ENCODE measurements at regions not wholly inside any gene's neighbourhood (a gene's known extent, or its start where the extent isn't known, plus 50 kb on each side); places are given as distances from the start of the nearest gene placed in this dataset.

DNA sequence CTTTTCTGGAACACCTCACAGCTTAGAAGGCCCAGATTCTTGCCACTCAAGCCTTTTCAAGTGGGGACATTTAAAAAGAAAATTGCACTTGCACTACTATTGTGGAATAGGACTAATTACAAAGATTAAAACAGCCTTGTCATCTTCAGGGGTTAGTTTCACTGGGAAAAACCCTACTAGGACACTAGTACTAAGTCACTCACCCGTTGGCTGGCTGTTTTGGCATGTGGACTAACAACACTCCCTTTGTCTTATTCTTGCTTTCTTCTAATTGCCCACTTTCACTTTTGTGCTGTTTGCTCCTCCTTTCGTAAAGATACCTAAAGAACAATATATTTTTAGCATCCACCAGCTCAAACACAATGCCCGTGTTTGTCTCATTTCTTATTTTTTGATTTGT, 200.9 kb upstream of the MID1 start:
- DNase-seq = no peak

DNA sequence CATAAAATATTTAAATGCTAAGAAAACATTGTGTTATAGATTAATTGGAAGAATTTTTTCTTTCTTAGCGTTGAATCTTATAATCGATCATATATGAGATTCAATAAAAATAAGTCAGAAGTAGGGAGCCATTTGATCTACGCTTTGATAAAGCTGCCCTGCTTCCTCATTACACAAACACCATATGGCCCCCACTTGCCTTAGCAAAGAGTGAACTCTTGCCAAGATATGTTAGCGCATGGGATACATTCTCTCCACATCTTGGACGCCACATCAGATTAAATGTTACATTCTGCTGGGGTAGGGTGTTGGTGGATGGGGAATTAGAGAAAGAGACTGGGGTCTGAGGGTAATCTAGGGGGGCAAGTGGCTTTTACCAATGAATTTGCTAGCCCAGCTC, 207.7 kb upstream of the MID1 start:
- peak; percentile 72 for DNase-seq

DNA sequence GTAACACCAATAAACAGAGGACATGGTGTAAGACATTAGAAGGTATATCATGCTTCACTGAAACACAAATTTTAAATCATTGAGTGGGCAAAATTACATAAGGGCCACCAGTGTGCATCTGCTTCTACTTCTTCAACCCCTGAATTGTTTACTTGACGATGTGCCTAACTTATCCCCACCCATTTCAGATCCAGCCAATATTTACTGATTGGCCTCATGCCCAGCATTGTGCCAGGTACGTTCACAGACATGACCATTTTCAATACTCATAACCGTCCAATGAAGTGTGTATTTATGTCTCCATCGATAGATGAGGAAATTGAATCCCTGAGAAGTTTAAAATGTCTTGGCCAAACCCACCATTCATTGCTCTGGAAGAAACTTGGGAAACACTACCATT, 208.3 kb upstream of the MID1 start:
- DNase-seq = peak; percentile 57

DNA sequence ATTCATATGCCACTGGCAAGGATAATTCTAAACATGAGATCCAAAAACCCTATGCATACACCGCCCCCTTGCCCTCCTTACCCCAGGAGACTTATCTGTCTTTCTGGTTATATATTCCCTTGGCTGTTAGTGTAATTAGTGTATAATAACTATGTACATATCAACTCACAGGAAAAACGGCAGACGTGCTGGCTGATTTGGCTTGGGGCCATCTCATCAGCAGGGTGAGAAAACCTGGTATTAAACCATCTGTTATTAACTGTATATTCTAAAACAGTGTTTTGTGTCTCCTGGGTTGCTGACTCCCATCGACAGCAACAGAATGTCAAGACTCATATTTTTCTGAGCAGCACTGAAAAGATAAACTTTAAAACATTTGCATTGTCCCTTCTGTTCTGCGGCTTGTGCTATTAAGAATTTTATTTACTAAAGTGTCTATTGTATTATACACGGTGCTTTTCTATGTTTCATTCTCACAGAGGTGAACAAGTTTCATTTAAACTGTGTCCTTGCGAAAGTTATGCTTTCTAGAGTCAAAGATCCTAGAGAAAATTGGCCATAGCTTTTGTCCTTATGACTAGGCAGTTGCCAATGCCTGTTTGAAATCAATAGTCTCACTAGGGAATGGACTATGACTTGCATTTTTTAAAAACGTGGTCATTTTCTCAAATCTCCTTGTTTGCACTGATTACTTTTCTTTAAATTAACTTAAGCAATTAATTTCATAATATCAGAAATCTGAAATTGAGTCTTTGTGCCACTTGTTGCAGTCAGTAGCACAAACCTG, 211.5 kb upstream of the MID1 start:
- DNase-seq = peak; percentile 92

DNA sequence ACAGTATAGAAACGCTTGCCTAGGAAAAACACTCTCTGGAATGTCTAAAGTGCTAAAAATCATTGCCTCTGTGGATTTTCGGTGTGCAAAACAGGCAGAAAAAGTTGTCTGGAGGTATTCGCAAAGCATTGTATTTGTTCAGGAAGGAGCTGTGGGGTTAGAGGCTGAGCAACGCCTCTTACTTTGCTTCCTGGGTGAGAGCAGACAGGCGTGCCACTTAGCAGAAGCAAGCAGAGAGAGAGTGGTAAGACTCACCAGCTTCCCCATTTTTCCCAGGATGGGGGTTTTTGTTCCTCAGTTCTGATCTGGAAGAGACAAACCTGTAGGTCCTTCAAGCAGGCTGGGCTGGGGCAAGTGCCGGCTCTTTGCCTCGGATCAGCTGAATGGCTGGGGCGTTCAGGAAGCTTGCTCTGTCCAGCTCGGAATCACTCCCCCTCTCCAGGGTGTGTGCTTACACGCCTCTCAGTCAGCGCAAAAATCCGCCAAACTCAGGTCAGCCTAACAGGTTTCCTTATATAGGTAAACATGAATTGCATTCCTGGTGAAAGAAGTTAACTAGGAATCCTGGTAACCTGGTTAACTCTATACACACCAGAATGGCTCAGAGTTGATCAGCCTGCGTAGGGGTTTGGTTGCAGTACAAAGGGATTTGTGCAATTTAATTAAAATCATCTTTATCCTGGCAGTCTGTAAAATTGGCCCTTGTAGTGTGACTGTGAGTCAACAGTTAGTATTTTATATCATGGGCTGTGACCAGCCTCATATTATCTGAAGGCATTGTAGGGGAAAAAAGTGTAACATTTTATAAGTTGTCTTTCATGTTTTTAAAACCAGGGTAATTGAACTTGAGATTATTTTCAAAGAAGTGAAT, 213.1 kb upstream of the MID1 start:
- no peak for DNase-seq

DNA sequence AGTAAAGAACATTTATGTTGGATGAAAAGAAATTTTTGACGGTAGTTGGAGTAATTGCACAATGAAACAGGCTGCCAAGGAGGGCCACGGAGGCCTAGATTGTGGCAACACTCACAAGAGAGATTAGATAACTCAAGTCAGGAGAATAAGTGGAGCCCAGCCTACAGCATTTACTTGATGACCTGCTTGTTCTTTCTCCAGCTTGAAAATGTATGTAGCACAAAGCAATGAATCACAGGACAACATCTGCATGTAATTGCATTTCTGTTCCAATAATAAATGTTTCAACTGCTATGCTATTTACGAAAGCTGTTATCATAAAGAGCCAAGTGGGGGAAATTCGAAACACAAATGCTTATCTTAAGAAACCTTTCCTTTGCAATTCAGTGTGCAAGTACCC, 221.2 kb upstream of the MID1 start:
- DNase-seq = no peak

DNA sequence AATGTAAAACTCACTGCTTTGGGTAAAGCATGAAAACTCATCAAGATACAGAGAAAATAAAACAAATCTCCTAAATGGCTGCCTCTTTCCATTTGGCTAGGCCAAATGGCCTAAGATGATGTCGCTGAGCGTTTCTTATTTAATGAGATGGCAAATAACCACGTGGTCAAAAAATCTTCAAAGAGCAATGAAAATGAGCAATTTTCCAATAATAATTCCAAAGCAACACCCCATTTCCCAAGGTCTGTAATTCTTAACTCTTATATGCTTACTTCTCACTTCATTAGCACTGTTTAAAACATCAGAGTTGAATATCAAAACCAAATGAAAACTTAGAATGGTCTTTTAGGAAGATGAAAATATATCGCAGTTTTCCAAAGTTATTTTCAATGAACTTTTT, 222.3 kb upstream of the MID1 start:
- no peak for DNase-seq

DNA sequence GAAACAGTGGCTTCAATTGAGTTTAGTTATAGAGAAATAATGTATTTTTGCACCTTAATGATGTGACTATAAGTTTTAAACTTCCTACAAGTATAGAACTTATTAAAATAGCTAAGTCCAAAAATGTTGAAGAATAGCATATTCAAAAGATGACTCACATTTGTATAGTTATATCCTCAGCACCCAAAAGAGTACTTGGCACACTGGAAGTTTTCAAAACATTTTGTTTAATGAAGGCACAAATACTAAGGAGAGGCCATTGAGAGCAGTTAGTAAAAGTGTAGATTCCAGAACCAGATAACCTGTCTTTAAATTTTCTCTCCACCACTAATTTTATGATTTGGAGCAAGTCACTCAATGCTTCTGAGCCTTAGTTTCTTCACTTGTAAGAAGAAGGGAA, 226.9 kb upstream of the MID1 start:
- no peak for DNase-seq

DNA sequence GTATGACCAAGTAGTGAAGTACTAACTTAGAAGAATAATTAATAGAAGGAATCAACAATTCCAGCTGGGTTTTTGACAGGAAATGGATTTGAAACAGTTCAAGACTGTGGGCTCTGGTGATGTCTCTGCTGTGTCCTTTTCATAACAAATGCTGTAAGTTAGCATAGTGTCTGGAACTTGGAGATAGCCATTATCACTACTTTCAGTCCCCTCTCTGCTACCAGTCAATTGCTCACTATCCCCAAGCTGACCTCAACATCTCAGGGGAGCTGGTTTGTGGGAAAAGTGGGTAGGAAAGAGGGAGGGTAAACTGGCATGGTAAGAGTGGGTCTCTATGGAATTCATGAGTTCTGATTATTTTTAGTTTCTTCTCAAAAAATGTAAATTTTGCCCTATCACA, 231.4 kb upstream of the MID1 start:
- no peak for DNase-seq

DNA sequence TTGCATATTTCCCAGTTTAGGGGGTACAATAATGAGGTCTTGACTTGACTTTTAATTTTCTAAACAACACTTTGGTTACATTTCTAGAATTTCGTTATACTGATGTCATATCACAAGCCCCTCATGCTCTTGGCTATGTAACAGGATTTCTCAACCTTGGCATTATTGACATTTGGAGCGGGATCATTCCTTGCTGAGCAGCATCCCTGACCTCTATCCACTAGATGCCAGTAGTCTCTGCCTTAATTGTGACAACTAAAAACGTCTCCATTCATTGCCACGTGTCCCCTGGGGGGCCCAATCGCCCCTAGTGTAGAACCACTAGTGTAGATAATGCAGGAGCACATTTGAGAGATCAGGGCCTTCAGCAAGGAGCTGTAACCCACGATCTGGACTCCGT, 234.2 kb upstream of the MID1 start:
- DNase-seq = no peak

DNA sequence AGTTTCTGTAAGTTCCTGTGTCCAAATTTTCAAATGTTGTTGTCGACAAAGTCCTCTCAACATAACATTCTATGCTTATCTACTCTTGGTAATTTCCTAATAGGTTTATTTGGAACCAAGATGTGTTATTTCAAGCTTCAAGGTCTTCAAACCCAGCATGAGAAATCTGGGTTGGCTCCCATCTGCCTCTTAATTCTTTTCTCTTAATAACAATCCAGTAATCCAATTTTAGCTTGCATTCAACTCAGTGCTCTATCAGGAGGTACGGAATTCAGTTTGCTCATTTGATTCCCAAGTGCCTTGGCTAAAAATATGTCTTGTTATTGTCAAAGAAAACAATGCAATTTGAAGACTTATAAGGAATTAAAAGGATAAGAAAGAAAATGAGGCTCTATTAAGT, 235.5 kb upstream of the MID1 start:
- DNase-seq = peak; percentile 11

DNA sequence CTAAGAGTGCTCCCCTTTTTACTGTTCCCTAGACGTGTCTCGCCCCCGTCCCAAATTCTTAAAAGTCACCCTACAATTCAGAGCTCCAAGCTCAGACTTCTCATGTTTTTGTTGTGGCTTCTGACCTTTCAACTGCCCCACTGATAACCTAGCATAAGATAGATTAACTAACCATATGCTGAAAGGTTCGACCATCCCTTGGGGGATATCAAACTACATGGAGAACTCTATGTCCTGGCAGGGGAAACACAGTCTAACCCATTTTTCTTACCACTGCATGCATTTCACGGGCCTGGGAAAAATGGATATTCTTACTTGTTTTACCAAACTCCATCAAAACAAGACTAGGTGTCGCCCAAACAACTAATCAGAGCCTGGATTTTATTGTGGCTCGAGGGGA, 236.4 kb upstream of the MID1 start:
- DNase-seq = peak; percentile 78

DNA sequence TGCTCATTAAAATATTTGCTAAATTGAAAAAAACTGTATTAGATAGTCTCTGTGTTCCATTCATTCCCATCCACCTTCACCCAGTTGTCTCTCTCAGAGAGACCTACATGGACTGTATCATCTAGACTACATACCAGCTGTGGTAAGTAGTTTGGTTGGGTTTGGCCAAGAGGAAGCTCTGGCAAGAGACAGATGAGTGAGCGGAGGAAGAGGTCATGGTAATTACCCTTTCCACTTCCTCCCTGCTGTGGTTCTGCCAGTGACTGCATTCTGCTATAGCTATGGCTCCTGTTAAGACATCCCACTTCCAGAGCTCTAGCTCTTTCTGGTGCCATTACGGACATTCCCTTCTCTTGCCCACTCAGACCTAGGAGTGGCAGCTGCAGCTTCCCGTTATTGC, 239.0 kb upstream of the MID1 start:
- no peak for DNase-seq

DNA sequence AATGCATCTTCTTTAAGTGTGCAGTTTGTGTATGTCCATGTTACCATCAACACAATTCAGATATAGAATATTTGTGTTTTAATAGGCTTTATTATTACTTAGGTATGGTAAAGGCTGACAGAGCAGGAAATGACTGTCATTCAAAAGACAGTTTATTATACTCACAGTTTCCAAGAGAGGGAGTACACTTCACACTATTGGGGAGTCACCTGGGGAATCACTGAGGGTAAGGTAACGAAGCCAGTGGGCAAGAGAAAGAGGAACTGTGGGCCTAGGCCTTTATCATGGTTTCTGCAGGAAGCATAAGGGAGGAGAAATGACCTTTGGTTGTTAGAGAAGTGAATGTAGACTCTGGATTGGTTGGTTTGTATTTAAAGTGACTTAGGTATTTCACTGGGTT, 235.1 kb upstream of the HCCS start:
- DNase-seq = no peak

DNA sequence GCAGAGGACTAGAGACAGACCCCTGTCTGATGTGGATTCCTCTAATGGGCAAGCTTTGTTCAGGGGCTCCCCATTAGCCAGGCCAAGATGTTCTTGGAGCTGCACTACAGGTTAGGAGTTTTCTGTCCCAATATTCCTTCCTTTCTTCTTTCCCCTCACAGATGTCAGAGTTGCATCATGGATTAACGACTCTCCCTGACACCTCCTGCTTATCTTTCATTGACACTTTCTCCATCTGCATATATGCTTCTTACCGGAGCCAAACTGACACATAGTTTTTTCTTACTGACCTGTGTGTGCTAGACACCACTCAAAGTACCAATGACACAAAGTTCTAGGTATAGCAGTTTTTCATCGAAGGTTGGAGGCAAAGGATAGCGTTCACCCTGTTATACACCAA, 228.6 kb upstream of the HCCS start:
- DNase-seq = no peak

DNA sequence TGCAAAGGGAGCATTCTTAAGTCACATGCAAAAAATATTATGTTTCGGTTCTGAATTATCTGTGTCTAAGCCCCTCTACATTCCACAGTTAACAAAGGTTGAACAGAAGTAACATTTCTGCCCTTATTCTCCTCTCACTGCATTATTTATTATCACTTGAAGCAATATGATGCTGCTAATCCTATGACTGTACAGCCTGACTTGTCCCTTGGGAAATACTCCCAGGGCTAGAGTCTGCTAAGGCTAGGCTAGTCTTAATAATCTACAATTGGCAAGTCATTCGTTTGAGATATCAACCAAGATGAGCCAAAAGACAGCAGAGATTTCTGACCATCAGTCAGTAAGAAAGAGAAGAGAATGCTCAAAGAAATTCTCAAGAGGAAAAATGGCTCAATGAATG, 226.9 kb upstream of the HCCS start:
- DNase-seq = peak; percentile 10

DNA sequence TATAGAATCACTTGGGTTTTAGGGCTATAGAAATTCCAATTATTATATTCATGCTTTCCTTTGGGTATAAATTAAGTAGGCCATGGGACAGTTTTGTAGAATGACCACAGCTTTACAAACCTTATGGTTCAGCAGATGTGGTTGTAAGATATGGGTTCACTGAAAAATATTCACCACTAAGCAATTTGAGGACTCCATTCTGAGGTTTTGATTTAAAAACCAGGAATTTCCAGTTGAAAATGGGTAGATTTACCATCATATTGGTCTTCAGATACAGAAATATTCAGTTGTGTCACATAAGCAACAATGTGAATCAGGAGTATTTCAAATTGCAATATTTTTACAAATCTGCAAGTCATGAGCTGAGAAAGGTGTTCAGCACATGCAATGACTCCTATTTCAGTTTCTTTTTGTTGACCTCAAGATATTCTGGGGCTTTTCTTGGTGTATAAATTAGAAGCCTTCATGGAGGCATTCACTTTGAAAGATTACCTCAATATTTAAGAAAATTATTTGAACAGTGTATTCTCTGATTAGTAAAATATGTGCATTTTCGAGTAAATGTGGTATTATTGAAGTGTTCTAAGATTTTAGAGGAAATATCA, 218.4 kb upstream of the HCCS start:
- DNase-seq = no peak

DNA sequence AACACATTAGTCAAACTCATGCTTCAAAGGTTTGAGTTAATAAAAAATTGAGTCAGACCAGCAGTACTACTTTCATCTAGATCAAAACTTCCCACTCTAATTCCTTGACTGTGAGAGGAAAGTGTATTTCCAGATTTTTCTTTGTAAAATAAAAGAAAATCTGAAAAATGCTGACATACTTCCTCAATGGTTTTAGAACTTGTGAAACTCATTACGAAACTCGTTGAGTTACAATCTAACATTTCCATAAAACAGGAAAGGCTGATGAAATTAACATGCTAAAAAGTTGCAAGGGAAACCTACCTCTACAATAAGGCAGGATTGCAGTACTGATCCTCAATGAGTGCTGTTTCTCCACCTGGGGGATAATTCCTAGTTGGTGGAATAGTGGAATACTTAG, 217.8 kb upstream of the HCCS start:
- no peak for DNase-seq

DNA sequence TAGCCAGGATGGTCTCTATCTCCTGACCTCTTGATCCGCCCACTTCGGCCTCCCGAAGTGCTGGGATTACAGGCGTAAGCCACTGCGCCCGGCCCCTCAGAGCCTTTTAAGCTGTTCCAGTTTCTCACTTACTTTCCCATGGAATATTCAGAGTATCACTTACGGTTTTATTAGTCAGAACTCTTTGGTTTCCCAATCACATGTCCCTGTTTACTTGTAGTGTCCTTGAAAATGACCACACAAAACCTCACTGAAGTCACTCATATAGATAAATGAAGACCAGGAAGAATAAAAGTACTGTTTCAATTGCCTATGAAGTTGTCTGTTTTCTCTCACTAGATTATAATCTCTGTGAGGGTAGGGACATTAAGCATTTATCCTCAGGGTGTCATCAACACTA, 217.2 kb upstream of the HCCS start:
- DNase-seq = no peak

DNA sequence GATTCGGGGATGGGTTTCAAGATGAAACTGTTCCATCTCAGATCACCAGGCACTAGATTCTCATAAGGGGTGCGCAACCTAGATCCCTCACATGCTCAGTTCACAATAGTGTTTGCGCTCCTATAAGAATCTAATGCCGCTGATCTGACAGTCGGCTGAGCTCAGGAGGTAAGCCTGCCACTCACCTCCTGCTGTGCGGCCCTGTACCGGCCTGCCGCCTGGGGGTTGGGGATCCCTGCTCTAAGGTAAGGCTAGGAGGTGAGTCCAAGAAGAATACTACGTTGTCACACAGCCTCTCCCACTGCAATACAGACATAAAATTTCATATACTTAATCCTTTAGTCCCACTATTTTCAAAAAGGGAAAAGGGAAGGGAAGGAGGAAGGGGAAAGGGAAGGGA, 213.4 kb upstream of the HCCS start:
- DNase-seq = no peak

DNA sequence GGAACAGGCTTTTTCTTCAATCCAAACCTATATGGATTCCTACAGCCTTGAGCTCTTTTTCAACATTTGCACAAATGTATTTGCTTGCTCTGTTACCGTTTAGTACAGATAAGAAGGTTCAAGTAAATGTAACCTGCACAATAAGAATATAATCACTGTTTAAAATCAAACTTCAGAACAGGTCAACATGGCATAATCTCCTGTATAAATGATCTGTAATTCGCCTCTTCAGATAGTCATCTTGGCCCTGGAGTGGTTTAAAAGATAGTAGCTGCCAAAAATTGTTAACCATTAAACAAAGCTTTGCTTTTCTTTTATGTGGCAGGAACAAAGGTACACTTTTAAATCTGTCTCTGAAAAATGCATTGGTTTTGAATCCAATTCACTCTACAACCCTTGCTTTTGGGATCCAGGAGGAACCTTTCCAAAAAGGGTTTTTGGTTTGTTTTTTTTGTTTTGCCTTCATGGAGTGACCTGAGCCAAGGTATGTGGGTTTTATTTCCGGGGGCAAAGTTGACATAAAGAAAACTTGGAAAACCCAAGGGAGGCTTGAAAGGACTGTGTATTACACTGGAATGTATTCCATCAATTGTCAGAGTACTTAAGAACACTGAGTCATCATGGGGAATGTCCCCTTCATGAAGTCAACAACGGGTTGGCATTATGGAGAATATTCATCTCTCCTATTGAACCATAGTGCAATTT, 210.4 kb upstream of the HCCS start:
- no peak for DNase-seq

DNA sequence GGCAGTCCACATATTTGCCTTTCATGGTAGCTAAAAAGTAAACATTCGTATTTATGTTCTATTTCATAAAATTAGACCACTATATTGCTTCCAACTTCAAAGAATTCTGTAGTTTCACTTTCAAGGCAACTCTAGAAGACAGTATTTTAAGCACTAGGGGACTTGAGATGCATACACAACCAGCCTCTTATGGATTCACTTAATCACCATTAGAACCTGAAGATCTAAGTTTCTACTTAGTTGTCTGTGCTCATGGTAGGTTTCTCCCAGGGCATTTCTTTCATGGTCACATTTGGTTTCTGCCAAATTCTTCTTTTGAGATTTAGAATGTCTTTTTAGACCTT, 209.9 kb upstream of the HCCS start:
- no peak for DNase-seq

DNA sequence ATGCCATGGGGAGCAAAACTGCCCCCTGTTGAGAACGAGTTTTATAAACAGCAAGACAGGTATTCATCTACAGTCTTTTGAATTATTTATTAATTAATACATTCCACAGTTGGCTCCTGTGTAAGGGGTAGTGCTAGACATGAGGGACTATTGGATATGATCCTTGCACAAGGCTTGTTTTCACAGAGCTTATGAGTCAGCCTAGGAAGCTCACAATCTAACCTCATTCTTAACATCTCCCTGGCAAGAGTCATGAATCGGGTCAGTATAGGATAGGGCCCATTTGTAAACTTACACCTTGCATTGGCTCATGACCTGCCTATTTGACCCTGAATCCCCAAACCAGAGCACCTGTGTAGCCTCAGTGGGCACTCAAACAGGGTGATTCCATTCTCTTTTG, 209.1 kb upstream of the HCCS start:
- DNase-seq = no peak

DNA sequence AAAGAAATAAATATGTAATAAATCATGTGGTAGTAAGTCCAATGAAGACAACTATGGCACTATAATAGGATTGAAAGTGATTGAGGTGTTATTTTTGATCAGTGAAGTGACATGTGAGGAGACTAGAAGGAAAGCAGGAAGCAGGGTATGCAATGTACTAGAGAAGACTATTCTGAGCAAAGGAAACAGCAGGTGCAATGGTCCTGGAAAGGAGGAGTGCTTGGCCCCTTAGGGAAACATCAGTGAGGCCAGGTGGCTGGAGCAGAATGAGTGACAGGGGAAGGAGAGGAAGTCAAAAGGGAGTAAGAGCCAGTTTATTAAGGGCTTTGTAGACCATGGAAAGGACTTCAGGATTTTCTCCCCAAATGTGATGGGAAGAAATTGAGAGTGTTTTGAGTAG, 207.6 kb upstream of the HCCS start:
- no peak for DNase-seq

All from NCI-H2171 treated with DMSO at 0.1 percent for 48 hours (cell line).